Central memory CD8-positive, alpha-beta T cell (primary cell): ENCODE measurements at regions not wholly inside any gene's neighbourhood (a gene's known extent, or its start where the extent isn't known, plus 50 kb on each side); places are given as distances from the start of the nearest gene placed in this dataset.

Source experiments
- ATAC-seq: fragments of 150-1000 bp; cut with Tn5 transposase; replicated peaks from 2 replicates; pipeline ENCODE4 v1.10.0; 2022; ENCODE audit warnings: mild to moderate bottlenecking, moderate FRiP score, moderate number of reproducible peaks; ENCODE audit not compliant: poor library complexity, severe bottlenecking; ENCODE audit errors: extremely low read depth
- DNase-seq, 2 donors: peaks; one replicate each; pipeline ENCODE4 v3.0.0; 2021; ENCODE audit warnings: low spot score in 2 of 2
- H3K27ac Mint-ChIP-seq: one replicate; pipeline ENCODE4 v1.8.0; 2022; ENCODE audit warnings: low read depth, mild to moderate bottlenecking, moderate library complexity, mixed read lengths
- H3K27me3 Mint-ChIP-seq: one replicate; pipeline ENCODE4 v1.8.0; 2022; ENCODE audit warnings: mixed read lengths
- H3K36me3 Mint-ChIP-seq: one replicate; pipeline ENCODE4 v1.8.0; 2022; ENCODE audit warnings: mild to moderate bottlenecking, moderate library complexity, mixed read lengths; ENCODE audit not compliant: insufficient read depth
- H3K4me1 Mint-ChIP-seq: one replicate; pipeline ENCODE4 v1.8.0; 2022; ENCODE audit warnings: mixed read lengths
- H3K4me3 Mint-ChIP-seq: one replicate; pipeline ENCODE4 v1.8.0; 2022; ENCODE audit warnings: mild to moderate bottlenecking, moderate library complexity, mixed read lengths
- H3K9me3 Mint-ChIP-seq: one replicate; pipeline ENCODE4 v1.8.0; 2022; ENCODE audit warnings: mixed read lengths

DNA sequence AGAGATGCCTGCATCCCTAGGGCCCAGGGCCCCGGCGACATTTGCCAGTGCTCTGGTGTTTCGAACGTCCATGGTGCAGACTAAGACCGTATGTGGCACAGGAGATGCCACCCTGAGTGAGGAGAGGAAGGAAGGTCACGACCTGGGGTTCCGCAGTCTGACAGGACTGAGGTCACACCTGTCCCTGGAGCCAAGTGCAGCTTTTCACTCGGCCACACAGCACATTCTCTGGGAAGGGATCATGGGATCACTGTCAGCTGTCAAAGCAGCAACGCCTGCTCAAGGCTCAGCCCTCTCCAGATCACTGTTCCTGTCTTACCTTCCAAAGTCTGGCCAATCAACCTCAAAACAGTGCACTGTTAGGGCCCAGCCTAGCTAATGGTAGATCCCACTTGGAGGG, 243.6 kb downstream of the SIPA1L2 start:
- Mint-ChIP-seq H3K9me3 (no peaks in the 10 kb centered on the region), H3K4me1 (no peaks in the 10 kb centered on the region)

DNA sequence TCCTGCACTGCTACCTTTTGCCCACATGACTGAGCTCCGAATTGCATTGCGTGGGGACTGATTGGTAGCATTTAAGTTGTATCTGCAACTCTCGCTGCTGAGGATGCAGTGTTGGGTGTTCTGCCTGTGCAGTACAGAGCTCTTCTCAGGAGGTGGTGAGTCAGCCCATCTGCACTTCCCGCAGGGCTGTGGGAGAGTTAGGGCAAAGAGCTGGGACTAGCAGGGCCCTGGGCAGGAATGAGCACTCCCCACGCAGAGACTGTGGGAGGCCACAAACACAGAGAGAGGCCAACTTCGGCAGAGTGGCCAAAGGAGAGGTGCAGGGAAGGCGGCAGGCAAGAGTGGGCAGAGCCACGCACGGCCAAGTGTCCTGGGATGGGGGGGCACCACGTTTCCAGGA, 244.7 kb downstream of the SIPA1L2 start:
- ATAC-seq (no peak), DNase-seq (no peak)
- H3K4me1 Mint-ChIP-seq = no peaks in the 10 kb centered on the region
- peaks cover 39% of the 10 kb centered on the region for H3K27me3 Mint-ChIP-seq
- no peaks in the 10 kb centered on the region for H3K9me3 Mint-ChIP-seq
- no peak overlapping the region for H3K4me3 Mint-ChIP-seq
- H3K27ac Mint-ChIP-seq = no peak overlapping the region
- no peaks in the 10 kb centered on the region for H3K36me3 Mint-ChIP-seq

More for the DNA sequence above, 243.6 kb downstream of the SIPA1L2 start:
- Mint-ChIP-seq H3K36me3 (no peaks in the 10 kb centered on the region), H3K27ac (no peak overlapping the region), H3K27me3 (peaks cover 36% of the 10 kb centered on the region), H3K4me3 (no peak overlapping the region)
- ATAC-seq = no peak
- DNase-seq = no peak

DNA sequence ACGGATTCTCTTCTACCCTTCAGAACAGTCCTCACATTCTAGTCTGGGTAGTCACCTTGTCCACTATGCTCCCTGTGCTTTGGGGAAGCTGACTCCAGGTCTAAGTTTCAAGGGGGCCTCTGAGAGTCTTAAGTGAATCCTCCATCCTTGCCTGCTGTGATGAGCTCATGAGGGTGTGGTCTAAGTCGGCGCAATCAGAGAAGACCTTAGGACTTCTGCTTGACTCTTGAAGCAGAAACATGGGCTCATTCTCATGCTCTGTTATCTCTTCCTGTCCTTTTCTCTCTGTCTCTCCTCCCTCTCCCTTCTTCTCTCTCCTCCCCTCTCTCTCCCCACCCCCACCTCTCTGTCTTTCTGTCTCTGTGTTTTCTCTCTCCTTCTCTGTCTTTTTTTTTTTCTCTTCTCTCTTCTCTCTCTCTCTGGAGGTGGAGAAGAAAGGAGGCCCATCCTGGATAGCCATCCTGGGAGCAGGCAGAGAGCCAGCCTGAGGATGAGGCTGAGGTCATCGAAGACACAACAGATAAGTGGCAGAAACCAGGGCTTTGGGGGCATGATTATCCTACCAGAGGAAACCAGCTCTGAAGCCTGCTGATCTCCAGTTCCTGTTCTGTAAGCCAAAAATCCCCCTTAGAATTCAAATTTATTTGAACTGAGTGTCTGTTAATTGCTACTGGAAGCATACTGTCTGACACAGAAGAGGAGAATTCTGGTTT, 245.6 kb downstream of the SIPA1L2 start:
- Mint-ChIP-seq H3K4me1 (no peaks in the 10 kb centered on the region), H3K27me3 (peaks cover 39% of the 10 kb centered on the region), H3K36me3 (no peaks in the 10 kb centered on the region), H3K4me3 (no peak overlapping the region), H3K9me3 (no peaks in the 10 kb centered on the region), H3K27ac (no peak overlapping the region)
- ATAC-seq = no peak
- no peak for DNase-seq

DNA sequence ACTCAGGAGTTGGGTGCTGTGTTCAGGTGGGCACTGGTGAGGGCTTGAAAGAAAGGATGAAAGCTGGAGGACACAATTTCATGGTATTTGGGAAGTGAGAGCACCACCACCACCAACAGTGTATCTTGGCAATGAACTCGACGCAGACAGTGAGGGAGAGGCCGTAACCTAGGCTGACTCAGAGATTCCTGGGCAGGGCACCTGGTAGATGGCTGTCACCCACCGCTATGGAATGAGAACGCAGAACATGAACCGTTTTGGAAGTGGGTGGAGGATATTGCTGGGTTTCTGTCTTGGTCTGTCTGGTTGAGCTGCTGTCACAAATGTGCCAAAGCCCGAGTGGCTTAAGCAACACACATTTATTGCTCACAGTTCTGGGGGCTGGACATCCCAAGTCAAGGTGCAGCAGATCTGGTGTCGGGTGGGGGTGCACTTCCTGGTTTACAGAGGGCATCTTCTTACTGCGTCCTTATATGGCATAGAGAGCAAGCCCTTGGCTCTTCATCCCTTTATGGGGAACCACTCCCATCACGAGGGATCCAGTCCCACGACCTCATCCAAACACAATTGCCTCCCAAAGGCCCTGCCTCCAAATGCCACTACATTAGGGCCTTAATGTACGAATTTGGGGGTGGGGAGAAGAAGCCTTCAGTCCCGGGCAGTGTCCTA, 246.3 kb downstream of the SIPA1L2 start:
- Mint-ChIP-seq H3K36me3 (no peaks in the 10 kb centered on the region), H3K27ac (no peak overlapping the region), H3K9me3 (no peaks in the 10 kb centered on the region), H3K4me1 (no peaks in the 10 kb centered on the region), H3K4me3 (no peak overlapping the region), H3K27me3 (peaks cover 39% of the 10 kb centered on the region)
- DNase-seq (no peak), ATAC-seq (no peak)

DNA sequence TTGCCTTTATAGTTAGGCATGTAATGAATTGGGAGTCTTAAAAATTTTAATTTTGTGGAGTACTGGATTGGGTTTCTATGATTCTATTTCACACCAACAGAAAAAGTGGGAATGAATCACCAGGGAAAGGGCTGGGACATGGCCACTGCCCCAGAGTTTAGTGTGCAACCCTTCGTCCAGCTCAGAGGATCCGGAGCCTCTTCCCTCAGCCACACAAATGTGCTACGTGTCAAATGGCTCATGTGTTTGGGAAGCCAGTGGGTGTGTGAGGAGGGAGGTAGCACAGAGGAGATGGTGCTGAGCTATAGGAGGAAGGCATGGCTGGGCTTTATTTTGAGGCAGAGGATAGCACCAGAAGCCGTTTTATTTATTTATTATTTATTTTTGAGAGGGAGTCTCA, 247.3 kb downstream of the SIPA1L2 start:
- H3K27ac Mint-ChIP-seq = no peak overlapping the region
- no peaks in the 10 kb centered on the region for H3K36me3 Mint-ChIP-seq
- ATAC-seq = no peak
- no peak for DNase-seq
- no peak overlapping the region for H3K4me3 Mint-ChIP-seq
- peaks cover 39% of the 10 kb centered on the region for H3K27me3 Mint-ChIP-seq
- no peaks in the 10 kb centered on the region for H3K4me1 Mint-ChIP-seq
- H3K9me3 Mint-ChIP-seq = no peaks in the 10 kb centered on the region

DNA sequence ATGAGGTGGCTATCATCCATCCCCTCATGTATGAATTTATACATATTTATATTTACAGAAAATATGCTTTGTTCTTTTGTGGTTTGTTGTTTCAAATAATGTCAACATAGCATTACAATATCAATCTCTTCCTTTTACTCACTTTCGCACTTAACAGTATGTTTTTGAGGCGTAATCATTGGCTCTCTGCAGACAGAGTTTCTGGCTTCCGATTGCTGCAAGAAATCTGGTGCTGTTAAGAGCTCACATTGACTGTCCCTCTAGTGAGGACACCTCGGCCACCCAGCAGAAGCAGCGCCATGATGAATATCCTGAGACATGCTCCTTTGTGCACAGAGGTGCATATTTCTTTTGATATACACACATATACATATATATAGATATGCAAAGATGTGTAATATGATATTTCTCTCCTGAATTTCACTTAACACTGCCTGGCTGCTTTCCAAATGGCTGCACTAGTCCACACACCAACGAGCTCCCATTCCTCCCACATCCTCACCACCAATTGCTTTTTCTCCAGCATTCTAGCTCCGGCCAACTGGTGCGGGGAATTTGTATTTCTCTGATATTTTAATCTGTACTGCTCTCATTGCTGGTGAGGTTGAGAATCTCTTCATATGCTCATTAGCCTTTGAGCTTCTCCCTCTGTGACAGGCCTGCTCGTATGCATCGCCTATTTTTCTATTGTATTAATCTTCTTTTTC, 248.4 kb downstream of the SIPA1L2 start:
- H3K4me1 Mint-ChIP-seq = no peaks in the 10 kb centered on the region
- H3K4me3 Mint-ChIP-seq = no peak overlapping the region
- no peak for DNase-seq
- no peaks in the 10 kb centered on the region for H3K9me3 Mint-ChIP-seq
- no peak overlapping the region for H3K27ac Mint-ChIP-seq
- H3K27me3 Mint-ChIP-seq = peaks cover 39% of the 10 kb centered on the region
- no peak for ATAC-seq
- H3K36me3 Mint-ChIP-seq = no peaks in the 10 kb centered on the region

DNA sequence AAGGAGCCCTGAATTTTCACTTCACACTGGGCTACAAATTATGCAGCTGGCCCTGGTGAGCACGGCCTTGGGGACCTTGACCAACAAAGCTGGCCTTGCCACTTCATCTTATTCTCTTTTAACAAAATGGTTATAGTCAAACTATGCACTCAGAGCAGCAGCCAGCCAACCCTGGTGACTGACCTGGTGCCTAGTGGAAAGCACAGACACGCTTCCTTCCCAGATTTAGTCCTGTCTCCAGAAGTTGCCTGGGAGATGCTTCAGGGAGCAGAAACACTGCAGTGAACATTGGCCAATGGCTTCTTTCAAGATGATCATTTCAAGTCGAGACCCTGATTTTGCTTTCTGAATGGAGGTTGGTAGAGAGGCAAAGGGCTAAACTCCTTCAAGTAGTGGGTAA, 249.3 kb downstream of the SIPA1L2 start:
- DNase-seq (no peak), ATAC-seq (no peak)
- Mint-ChIP-seq H3K9me3 (no peaks in the 10 kb centered on the region), H3K27ac (no peak overlapping the region), H3K4me3 (no peak overlapping the region), H3K4me1 (no peaks in the 10 kb centered on the region), H3K27me3 (peaks cover 39% of the 10 kb centered on the region), H3K36me3 (no peaks in the 10 kb centered on the region)

DNA sequence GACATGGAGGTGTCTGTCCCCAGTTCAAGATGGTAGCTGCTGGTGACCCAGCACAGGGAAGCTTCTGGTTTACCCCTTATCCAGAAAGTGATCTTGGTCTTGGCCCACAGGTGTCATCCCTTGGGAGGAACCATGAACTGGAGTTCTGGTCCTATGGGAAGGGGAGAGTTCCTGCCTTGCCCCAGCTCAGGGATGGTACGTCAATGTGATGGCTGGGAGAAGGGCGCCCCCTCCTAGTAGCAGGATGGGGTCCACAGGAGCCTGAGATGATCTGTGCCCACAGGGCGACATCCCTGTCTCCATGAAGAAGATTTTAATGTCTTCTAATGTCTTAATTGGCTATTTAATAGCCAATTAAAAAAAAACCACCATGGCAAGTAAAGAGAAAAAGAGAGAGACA, 249.8 kb downstream of the SIPA1L2 start:
- Mint-ChIP-seq H3K27me3 (peaks cover 35% of the 10 kb centered on the region), H3K36me3 (no peaks in the 10 kb centered on the region), H3K4me1 (no peaks in the 10 kb centered on the region), H3K4me3 (no peak overlapping the region), H3K9me3 (no peaks in the 10 kb centered on the region), H3K27ac (no peak overlapping the region)
- DNase-seq (no peak), ATAC-seq (no peak)

DNA sequence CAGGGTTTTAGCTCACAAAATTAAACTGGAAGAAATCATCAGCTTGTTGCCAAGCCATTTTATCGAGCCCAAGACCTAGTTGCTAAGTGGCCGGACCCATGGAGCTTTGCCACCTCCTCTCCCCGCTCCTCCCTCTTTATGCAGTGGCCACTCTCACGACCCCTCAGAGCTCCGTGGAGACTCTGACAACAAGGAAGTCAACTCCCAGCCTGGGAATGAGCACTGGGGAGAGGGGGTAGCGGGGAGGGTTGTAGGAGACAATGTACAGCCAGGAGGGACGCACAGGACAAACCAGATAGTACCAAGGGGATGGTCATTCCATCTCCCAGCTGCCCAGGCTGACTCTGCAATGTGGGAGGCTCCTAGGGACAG, 250.9 kb downstream of the SIPA1L2 start:
- Mint-ChIP-seq H3K27me3 (peaks cover 24% of the 10 kb centered on the region), H3K36me3 (no peaks in the 10 kb centered on the region), H3K9me3 (no peaks in the 10 kb centered on the region), H3K27ac (no peak overlapping the region), H3K4me3 (no peak overlapping the region), H3K4me1 (no peaks in the 10 kb centered on the region)
- ATAC-seq = no peak
- DNase-seq = no peak

DNA sequence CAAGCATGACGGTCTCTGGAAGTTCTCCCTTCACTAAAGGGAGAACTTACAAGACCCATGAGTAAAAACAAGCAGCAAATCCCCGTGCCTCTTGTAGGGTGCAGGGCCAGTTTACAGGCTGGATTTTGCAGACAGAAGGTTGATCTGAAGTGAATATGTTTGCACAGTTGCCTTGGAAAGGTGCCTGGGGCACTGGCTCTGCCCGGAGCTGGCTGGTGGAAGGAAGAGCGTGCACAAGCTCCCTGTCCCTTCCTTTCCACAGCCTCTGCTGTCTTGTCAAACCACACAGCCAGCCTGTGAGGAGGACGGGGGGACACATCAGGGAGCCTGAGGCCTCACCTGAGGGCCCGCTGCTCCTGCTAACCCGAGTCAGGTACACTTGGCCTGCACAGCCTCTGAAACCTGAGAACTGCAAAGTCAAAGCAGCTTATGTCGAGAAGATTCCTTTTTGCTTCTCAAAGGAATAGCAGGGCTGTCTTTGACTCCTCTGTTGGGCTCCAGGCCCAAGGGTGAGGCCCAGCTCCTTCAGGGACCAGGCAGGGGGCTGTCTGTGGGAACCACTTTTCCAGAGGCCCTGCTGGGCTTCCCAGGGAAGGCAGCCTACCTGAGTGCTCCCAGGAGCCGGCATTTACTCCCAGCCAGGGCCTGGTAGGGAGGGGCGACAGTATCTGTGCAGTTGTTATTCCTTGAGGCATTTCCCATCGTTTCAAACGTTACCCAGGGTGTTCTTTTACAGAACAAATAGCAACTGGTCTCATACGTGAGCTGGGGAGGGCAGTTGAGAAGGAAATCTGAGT, 251.5 kb downstream of the SIPA1L2 start:
- no peak for DNase-seq
- ATAC-seq = no peak
- Mint-ChIP-seq H3K36me3 (no peaks in the 10 kb centered on the region), H3K4me1 (no peaks in the 10 kb centered on the region), H3K27me3 (peaks cover 18% of the 10 kb centered on the region), H3K9me3 (no peaks in the 10 kb centered on the region), H3K4me3 (no peak overlapping the region), H3K27ac (no peak overlapping the region)

DNA sequence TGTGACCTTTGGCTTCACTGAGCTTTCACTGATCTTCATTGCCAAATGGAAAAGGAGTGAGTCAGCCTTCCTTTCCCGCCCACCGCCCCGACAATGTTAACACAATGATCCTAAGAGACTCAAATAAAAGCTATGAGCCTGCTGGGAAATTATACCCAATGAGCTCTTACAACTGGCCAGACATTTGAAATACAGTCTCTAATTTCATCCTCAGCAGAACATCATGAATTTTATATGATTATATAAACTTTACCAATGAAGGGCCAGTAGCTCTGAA, 252.5 kb downstream of the SIPA1L2 start:
- Mint-ChIP-seq H3K36me3 (no peaks in the 10 kb centered on the region), H3K9me3 (no peaks in the 10 kb centered on the region), H3K27me3 (peaks cover 11% of the 10 kb centered on the region), H3K4me3 (no peak overlapping the region), H3K4me1 (no peaks in the 10 kb centered on the region), H3K27ac (no peak overlapping the region)
- DNase-seq = no peak
- ATAC-seq = no peak

DNA sequence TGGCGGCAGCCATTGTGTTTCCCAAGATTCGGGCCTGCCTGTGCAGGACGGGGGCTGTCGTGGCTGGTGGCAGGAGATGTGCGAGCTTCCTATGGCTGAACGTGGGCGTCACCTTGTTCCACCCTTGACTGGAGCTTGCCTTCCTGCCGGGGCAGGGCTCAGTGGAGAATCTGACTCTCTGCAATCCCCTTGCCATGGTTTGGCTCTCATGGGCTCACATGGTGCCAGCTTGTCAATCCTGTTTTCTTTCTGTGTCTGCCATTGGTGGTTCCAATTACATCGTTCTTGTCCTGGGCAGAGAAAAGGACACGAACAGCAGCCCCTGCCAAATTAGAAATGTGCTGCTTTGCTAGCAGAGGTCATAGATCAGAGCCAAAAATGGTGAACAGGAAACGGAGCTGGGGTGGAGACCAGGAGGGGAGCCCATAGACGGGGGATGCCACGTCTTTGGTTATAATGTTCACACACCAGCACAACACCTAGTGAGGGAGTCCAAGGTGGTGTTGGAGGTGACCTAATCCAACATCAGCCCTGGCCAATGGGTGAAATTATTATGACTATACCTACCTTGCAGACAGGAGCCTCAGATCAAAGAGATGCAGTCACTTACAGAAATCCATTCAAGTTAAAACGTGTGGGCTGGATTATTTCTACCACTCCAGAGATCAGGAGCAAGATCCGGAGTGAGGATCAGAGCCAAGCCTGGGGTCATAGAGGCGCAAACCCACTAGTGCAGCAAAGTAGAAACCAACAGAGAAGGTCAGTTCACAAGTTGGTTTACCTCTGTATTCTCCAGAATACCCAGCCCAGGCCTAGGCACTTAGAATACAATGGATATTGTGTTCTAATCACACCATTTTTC, 253.1 kb downstream of the SIPA1L2 start:
- no peaks in the 10 kb centered on the region for H3K9me3 Mint-ChIP-seq
- DNase-seq (no peak), ATAC-seq (no peak)
- H3K36me3 Mint-ChIP-seq = no peaks in the 10 kb centered on the region
- no peak overlapping the region for H3K4me3 Mint-ChIP-seq
- H3K4me1 Mint-ChIP-seq = no peaks in the 10 kb centered on the region
- peaks cover 8% of the 10 kb centered on the region for H3K27me3 Mint-ChIP-seq
- no peak overlapping the region for H3K27ac Mint-ChIP-seq
